HepG2 (cell line): ENCODE measurements at regions not wholly inside any gene's neighbourhood (a gene's known extent, or its start where the extent isn't known, plus 50 kb on each side); places are given as distances from the start of the nearest gene placed in this dataset.

Source experiments
- GPN1 ChIP-seq: sonication (generic); formaldehyde crosslinking; IDR thresholded peaks from 2 replicates; pipeline ENCODE4 v1.5.1; 2020; ENCODE audit warnings: missing genetic modification reagents, borderline replicate concordance
- KLF16 ChIP-seq, 2 experiments: sonication (generic) in 1 of 2; formaldehyde crosslinking in 1 of 2; IDR thresholded peaks; 2 replicates each; pipeline versions ENCODE4 v1.6.1 to v1.8.0; 2016 to 2023; ENCODE audit warnings: missing genetic modification reagents in 2 of 2, missing compliant biosample characterization in 1 of 2
- NCOA5 ChIP-seq: sonication (generic); formaldehyde crosslinking; IDR thresholded peaks from 2 replicates; pipeline ENCODE4 v1.4.0; 2020; ENCODE audit warnings: missing genetic modification reagents
- NONO ChIP-seq, 2 experiments: fragments of 450-650 bp in 1 of 2; sonication (generic) in 1 of 2; formaldehyde crosslinking in 1 of 2; IDR thresholded peaks in 1 of 2; conservative IDR thresholded peaks in 1 of 2; 2 replicates each; pipeline versions ENCODE4 v1.6.1 to v1.8.0; 2017 to 2022; ENCODE audit warnings: mild to moderate bottlenecking in 1 of 2, missing genetic modification reagents in 1 of 2, moderate library complexity in 1 of 2
- NR3C1 ChIP-seq: sonication (generic); formaldehyde crosslinking; IDR thresholded peaks from 2 replicates; pipeline ENCODE4 v1.4.0; 2020; ENCODE audit warnings: missing genetic modification reagents
- PHF5A ChIP-seq: IDR thresholded peaks from one replicate; pipeline ENCODE4 v1.6.1; 2018; ENCODE audit warnings: low read depth, missing genetic modification reagents; ENCODE audit not compliant: unreplicated experiment
- REL ChIP-seq: sonication (generic); formaldehyde crosslinking; conservative IDR thresholded peaks from 2 replicates; pipeline ENCODE4 v1.8.0; 2022; ENCODE audit warnings: mild to moderate bottlenecking, missing genetic modification reagents, moderate library complexity
- SALL2 ChIP-seq: sonication (generic); formaldehyde crosslinking; IDR thresholded peaks from 2 replicates; pipeline ENCODE4 v1.8.1; 2023; ENCODE audit warnings: mild to moderate bottlenecking, missing genetic modification reagents, inconsistent platforms
- TRAFD1 ChIP-seq: sonication (generic); formaldehyde crosslinking; IDR thresholded peaks from 2 replicates; pipeline ENCODE4 v1.5.1; 2020; ENCODE audit warnings: missing genetic modification reagents, mild to moderate bottlenecking, borderline replicate concordance
- USF2 ChIP-seq, 2 experiments: sonication (generic) in 1 of 2; formaldehyde crosslinking in 1 of 2; IDR thresholded peaks; 2 replicates each; pipeline versions ENCODE4 v1.5.1 to v1.6.1; 2011 to 2020; ENCODE audit warnings: borderline replicate concordance in 1 of 2, low read depth in 1 of 2, low read length in 1 of 2, mild to moderate bottlenecking in 1 of 2, missing genetic modification reagents in 1 of 2, moderate library complexity in 1 of 2
- ZBTB34 ChIP-seq: sonication (generic); formaldehyde crosslinking; IDR thresholded peaks from 2 replicates; pipeline ENCODE4 v1.8.0; 2022; ENCODE audit warnings: mild to moderate bottlenecking, missing genetic modification reagents
- ZBTB43 ChIP-seq: sonication (generic); formaldehyde crosslinking; conservative IDR thresholded peaks from 2 replicates; pipeline ENCODE4 v1.4.0; 2020; ENCODE audit warnings: missing genetic modification reagents
- ZFY ChIP-seq: sonication (generic); formaldehyde crosslinking; IDR thresholded peaks from 2 replicates; pipeline ENCODE4 v1.4.0; 2020; ENCODE audit warnings: missing genetic modification reagents
- ZNF180 ChIP-seq: sonication (generic); formaldehyde crosslinking; IDR thresholded peaks from 2 replicates; pipeline ENCODE4 v1.4.0; 2020; ENCODE audit warnings: low read depth, missing genetic modification reagents, borderline replicate concordance
- ZNF280B ChIP-seq: sonication (generic); formaldehyde crosslinking; IDR thresholded peaks from 2 replicates; pipeline ENCODE4 v1.5.0; 2020; ENCODE audit warnings: missing genetic modification reagents, mild to moderate bottlenecking, borderline replicate concordance
- ZNF292 ChIP-seq: sonication (generic); formaldehyde crosslinking; IDR thresholded peaks from 2 replicates; pipeline ENCODE4 v1.8.1; 2022; ENCODE audit warnings: mild to moderate bottlenecking, low read depth, missing genetic modification reagents, borderline replicate concordance
- ZNF431 ChIP-seq: sonication (generic); formaldehyde crosslinking; IDR thresholded peaks from 2 replicates; pipeline ENCODE4 v1.9.0; 2022; ENCODE audit warnings: missing genetic modification reagents, low read depth, mild to moderate bottlenecking, borderline replicate concordance
- ZNF766 ChIP-seq: sonication (generic); formaldehyde crosslinking; IDR thresholded peaks from 2 replicates; pipeline ENCODE4 v1.5.0; 2020; ENCODE audit warnings: missing genetic modification reagents, borderline replicate concordance
- ZNF781 ChIP-seq: sonication (generic); formaldehyde crosslinking; IDR thresholded peaks from 2 replicates; pipeline ENCODE4 v1.5.1; 2020; ENCODE audit warnings: borderline replicate concordance, mild to moderate bottlenecking, missing genetic modification reagents; ENCODE audit errors: not compliant biosample characterization
- ZNF816 ChIP-seq: sonication (generic); formaldehyde crosslinking; IDR thresholded peaks from 2 replicates; pipeline ENCODE4 v1.8.0; 2022; ENCODE audit warnings: missing genetic modification reagents, mild to moderate bottlenecking, borderline replicate concordance
- ZZZ3 ChIP-seq: sonication (generic); formaldehyde crosslinking; IDR thresholded peaks from 2 replicates; pipeline ENCODE4 v1.4.0; 2020; ENCODE audit warnings: missing genetic modification reagents, mild to moderate bottlenecking, borderline replicate concordance

GRCh38 chr15:23869396-23869795 lies 182.3 kb upstream of the NDN start (continued):
- TF ChIP-seq ZNF280B (CRISPR knock-in tag) = no peak
- no peak for TF ChIP-seq REL (CRISPR knock-in tag)
- TF ChIP-seq NCOA5 (CRISPR knock-in tag) = no peak
- TF ChIP-seq ZNF781 = no peak
- no peak for TF ChIP-seq SALL2 (CRISPR knock-in tag)
- no peak for TF ChIP-seq USF2 (IDR thresholded peaks at IDR 0.05; ENCODE audit: low read depth, low read length)
- TF ChIP-seq USF2 (CRISPR knock-in tag; IDR thresholded peaks at IDR 0.05; ENCODE audit: borderline replicate concordance) = peak; percentile 66; the same call in 1 of the 2 replicates
- no peak for TF ChIP-seq PHF5A
- TF ChIP-seq ZBTB34 (CRISPR knock-in tag) = no peak
- TF ChIP-seq ZNF180 (CRISPR knock-in tag) = no peak
- TF ChIP-seq NONO (IDR thresholded peaks at IDR 0.05) = no peak
- no peak for TF ChIP-seq NONO (CRISPR knock-in tag; conservative IDR thresholded peaks at IDR 0.05)
- TF ChIP-seq ZFY (CRISPR knock-in tag) = peak; percentile 41; the same call in 1 of the 2 replicates
- TF ChIP-seq TRAFD1 (CRISPR knock-in tag) = no peak
- TF ChIP-seq ZBTB43 = no peak
- no peak for TF ChIP-seq ZNF766
- TF ChIP-seq KLF16 (CRISPR knock-in tag; IDR thresholded peaks at IDR 0.05) = no peak
- no peak for TF ChIP-seq ZNF816
- TF ChIP-seq ZNF292 = no peak
- TF ChIP-seq GPN1 = no peak
- no peak for TF ChIP-seq NR3C1 (CRISPR knock-in tag)
- TF ChIP-seq ZZZ3 (CRISPR knock-in tag) = no peak; the same call in 1 of the 2 replicates
- TF ChIP-seq ZNF431 (CRISPR knock-in tag) = no peak
